ENCODE measurements at regions not wholly inside any gene's neighbourhood (a gene's known extent, or its start where the extent isn't known, plus 50 kb on each side); places are given as distances from the start of the nearest gene placed in this dataset.

GRCh38 chr16:50910736-50911100 is 168.8 kb downstream of the CYLD start:
- Histone ChIP-seq H4K20me1 (ENCODE audit: insufficient read depth) (no peaks in the 10 kb centered on the region), H3K4me1 (ENCODE audit: control insufficient read depth in 1 of 2, insufficient read depth in 2 of 2, low read depth in 1 of 2, low read length in 1 of 2) (no peaks in the 10 kb centered on the region), H3K9me3 (no peaks in the 10 kb centered on the region), H3K9ac (no peak overlapping the region), H3K9me2 (no peaks in the 10 kb centered on the region), H3K4me2 (no peak overlapping the region), H3K27ac (ENCODE audit: low read depth in 2 of 2, low read length in 1 of 2) (no peak overlapping the region), H3K27me3 (ENCODE audit: insufficient read depth) (no peaks in the 10 kb centered on the region), H3K36me3 (replicated peaks in 1 of 2; ENCODE audit: control insufficient read depth in 1 of 2, insufficient read depth in 2 of 2, low read length in 1 of 2) (no peaks in the 10 kb centered on the region), H3K79me2 (ENCODE audit: insufficient read depth) (no peaks in the 10 kb centered on the region), H3F3A (replicated peaks; ENCODE audit: insufficient read depth) (no peaks in the 10 kb centered on the region), H3K4me3 (ENCODE audit: low read depth in 2 of 2, low read length in 1 of 2) (no peak overlapping the region), H2AFZ (ENCODE audit: low read depth) (no peak overlapping the region)
- ChIA-PET CTCF (interaction anchor here (1.2 kb wide), 1 partner anchor 11 kb away, joined by 4 read pairs; no protein-coding TSS in a partner anchor), POLR2A (no interaction called here)
- 39% methylated on average over 9 of the region's 10 CpGs for WGBS (ENCODE audit: low lambda C conversion rate)
- no peak for DNase-seq
- TF ChIP-seq MAX (IDR thresholded peaks at IDR 0.05; ENCODE audit: low read depth), result no peak
- TF ChIP-seq POLR2AphosphoS5 (IDR thresholded peaks at IDR 0.05; ENCODE audit: low read depth, low read length), result no peak
- TF ChIP-seq TEAD4 (IDR thresholded peaks at IDR 0.05; ENCODE audit: borderline replicate concordance, insufficient read depth), result no peak
- no peak for TF ChIP-seq USF1 (IDR thresholded peaks at IDR 0.05; ENCODE audit: borderline replicate concordance, low read depth)
- TF ChIP-seq SIN3A (IDR thresholded peaks at IDR 0.05; ENCODE audit: borderline replicate concordance, low read depth, low read length), result no peak
- TF ChIP-seq MEF2A (IDR thresholded peaks at IDR 0.05; ENCODE audit: borderline replicate concordance, low read depth), result no peak
- no peak for TF ChIP-seq RCOR1 (IDR thresholded peaks at IDR 0.05; ENCODE audit: low read length)
- TF ChIP-seq TCF12 (IDR thresholded peaks at IDR 0.05), result no peak
- no peak for TF ChIP-seq REST (IDR thresholded peaks at IDR 0.05; ENCODE audit: low read depth, low read length)
- TF ChIP-seq JUND (IDR thresholded peaks at IDR 0.05), result no peak
- no peak for TF ChIP-seq FOSL2 (IDR thresholded peaks at IDR 0.05; ENCODE audit: borderline replicate concordance, low read depth)
- TF ChIP-seq USF2 (IDR thresholded peaks at IDR 0.05; ENCODE audit: borderline replicate concordance, low read depth, low read length), result no peak
- TF ChIP-seq EP300 (IDR thresholded peaks at IDR 0.05; ENCODE audit: borderline replicate concordance in 1 of 2, low read depth in 1 of 2, low read length in 1 of 2), result no peak
- no peak for TF ChIP-seq YY1 (IDR thresholded peaks at IDR 0.05; ENCODE audit: low read depth)
- no peak for TF ChIP-seq RXRA (IDR thresholded peaks at IDR 0.05; ENCODE audit: borderline replicate concordance, low read depth)
- TF ChIP-seq FOXJ3 (CRISPR knock-in tag; IDR thresholded peaks at IDR 0.05), result no peak
- no peak for TF ChIP-seq CTCF (IDR thresholded peaks at IDR 0.05)
- no peak for TF ChIP-seq IRF3 (IDR thresholded peaks at IDR 0.05; ENCODE audit: low read depth, low read length)
- TF ChIP-seq ELF1 (IDR thresholded peaks at IDR 0.05), result no peak

Measured in SK-N-SH (cell line).